Testis (tissue), 2 donors: ENCODE measurements at regions not wholly inside any gene's neighbourhood (a gene's known extent, or its start where the extent isn't known, plus 50 kb on each side); places are given as distances from the start of the nearest gene placed in this dataset.

Source experiments
- DNase-seq: peaks from one replicate; pipeline ENCODE4 v3.0.0-alpha.2; 2019
- H3K27ac ChIP-seq, 2 donors: fragments of 200-600 bp; sonication (generic); one replicate each; pipeline ENCODE4 v1.5.1; 2019
- H3K27me3 ChIP-seq: fragments of 200-600 bp; sonication (generic); one replicate; pipeline ENCODE4 v1.5.1; 2019
- H3K36me3 ChIP-seq: fragments of 200-600 bp; sonication (generic); one replicate; pipeline ENCODE4 v1.5.1; 2017; ENCODE audit warnings: low read depth; ENCODE audit errors: missing control alignments
- H3K4me1 ChIP-seq: fragments of 200-600 bp; sonication (generic); one replicate; pipeline ENCODE4 v1.5.1; 2019
- H3K4me3 ChIP-seq, 2 donors: fragments of 200-600 bp; sonication (generic); one replicate each; pipeline ENCODE4 v1.5.1; 2017 to 2019
- H3K9me3 ChIP-seq: fragments of 200-600 bp; sonication (generic); one replicate; pipeline ENCODE4 v1.5.1; 2017
- POLR2A ChIP-seq: fragments of 450-650 bp; IDR thresholded peaks from one replicate; pipeline ENCODE4 v1.6.1; 2017; ENCODE audit warnings: antibody characterized with exemption, mild to moderate bottlenecking, moderate library complexity
- WGBS, 2 donors: methylation state at CpG; one replicate each; pipeline ENCODE4 v1.1.5; 2018; 5-methylcytosine and 5-hydroxymethylcytosine counted together
- intact Hi-C: fragments of 100-400 bp; cut with DNase I; formaldehyde crosslinking; loops from one replicate; pipeline ENCODE4 v1.15.1; 2023; ENCODE audit warnings: low total_unique reads
- TF ChIP-seq, protein P1 (sequence below), 3 experiments: fragments of 450-650 bp in 2 of 3; fragments of 200-600 bp in 1 of 3; sonication (generic) in 1 of 3; IDR thresholded peaks; one replicate each; pipeline ENCODE4 v1.5.1; 2016 to 2019; ENCODE audit warnings: antibody characterized with exemption in 3 of 3, mild to moderate bottlenecking in 2 of 3, moderate library complexity in 1 of 3

DNA sequence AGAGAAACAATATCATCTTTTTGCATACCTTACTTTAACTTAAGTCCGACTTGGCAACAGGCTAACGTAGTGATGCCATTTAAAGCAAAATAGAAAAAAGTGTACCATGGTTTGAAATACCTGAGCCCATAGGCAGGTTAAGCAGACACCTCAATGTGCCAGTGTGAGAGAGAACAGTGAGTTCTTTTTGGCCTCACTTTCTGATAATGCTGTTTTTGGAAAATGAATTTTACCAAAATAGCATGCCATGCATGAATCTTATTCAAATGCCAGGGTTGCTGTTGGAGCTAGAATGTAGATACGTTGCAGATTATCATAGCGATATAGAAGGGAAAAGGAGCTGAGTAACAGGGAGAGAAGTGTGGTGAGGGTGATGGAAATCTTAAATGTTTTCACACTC, 170.2 kb downstream of the OTOR start:
- no peak for DNase-seq
- TF ChIP-seq POLR2A = no peak
- TF ChIP-seq, protein P1, sequence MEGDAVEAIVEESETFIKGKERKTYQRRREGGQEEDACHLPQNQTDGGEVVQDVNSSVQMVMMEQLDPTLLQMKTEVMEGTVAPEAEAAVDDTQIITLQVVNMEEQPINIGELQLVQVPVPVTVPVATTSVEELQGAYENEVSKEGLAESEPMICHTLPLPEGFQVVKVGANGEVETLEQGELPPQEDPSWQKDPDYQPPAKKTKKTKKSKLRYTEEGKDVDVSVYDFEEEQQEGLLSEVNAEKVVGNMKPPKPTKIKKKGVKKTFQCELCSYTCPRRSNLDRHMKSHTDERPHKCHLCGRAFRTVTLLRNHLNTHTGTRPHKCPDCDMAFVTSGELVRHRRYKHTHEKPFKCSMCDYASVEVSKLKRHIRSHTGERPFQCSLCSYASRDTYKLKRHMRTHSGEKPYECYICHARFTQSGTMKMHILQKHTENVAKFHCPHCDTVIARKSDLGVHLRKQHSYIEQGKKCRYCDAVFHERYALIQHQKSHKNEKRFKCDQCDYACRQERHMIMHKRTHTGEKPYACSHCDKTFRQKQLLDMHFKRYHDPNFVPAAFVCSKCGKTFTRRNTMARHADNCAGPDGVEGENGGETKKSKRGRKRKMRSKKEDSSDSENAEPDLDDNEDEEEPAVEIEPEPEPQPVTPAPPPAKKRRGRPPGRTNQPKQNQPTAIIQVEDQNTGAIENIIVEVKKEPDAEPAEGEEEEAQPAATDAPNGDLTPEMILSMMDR (IDR thresholded peaks at IDR 0.05) = no peak
- intact Hi-C loops = no loop called here
- H3K27ac ChIP-seq = no peak overlapping the region
- H3K36me3 ChIP-seq = no peaks in the 10 kb centered on the region
- H3K9me3 ChIP-seq = no peaks in the 10 kb centered on the region
- no peaks in the 10 kb centered on the region for H3K4me1 ChIP-seq
- no peak overlapping the region for H3K4me3 ChIP-seq
- H3K27me3 ChIP-seq = no peaks in the 10 kb centered on the region
- 91 to 95% methylated on average over 4 of the region's 4 CpGs for WGBS, 2 donors

DNA sequence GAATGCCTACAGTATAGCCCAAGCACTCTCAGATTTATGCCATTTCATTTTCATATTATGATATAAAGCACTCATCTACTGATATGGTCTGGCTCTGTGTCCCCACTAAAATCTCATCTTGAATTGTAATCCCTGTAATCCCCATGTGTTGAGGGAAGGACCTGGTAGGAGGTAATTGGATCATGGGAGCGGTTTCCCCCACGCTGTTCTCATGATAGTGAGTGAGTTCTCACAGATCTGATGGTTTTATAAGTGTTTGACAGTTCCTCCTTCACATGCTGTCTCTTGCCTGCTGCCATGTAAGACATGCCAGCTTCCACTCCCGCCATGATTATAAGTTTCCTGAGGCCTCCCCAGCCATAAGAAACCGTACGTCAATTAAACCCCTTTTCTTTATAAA, 171.7 kb downstream of the OTOR start:
- H3K4me1 ChIP-seq = no peaks in the 10 kb centered on the region
- no peaks in the 10 kb centered on the region for H3K27me3 ChIP-seq
- no peaks in the 10 kb centered on the region for H3K9me3 ChIP-seq
- intact Hi-C loops = no loop called here
- H3K27ac ChIP-seq = no peak overlapping the region
- WGBS, 2 donors = 77% methylated on average over 5 of the region's 5 CpGs
- no peaks in the 10 kb centered on the region for H3K36me3 ChIP-seq
- no peak for DNase-seq
- TF ChIP-seq, protein P1 (IDR thresholded peaks at IDR 0.05) = no peak
- TF ChIP-seq POLR2A = no peak
- H3K4me3 ChIP-seq = no peak overlapping the region

DNA sequence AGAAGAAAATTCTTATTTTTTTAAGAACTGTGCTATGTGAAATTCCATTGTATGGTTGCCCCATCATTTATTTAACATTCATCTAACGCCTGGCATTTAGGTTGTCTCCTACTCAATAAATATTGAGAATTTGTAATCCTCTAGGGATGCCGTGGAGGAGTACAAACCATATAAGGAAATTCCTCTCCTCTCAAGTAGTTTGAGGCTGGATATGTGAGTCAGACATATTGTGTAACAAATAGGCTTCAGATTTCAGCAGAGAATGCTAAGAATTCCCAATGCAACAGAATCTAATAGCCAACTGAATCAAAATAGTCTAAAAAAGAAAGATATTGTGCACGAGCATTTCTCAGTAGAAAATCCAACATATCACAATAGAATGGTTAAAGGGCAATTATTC, 174.7 kb downstream of the OTOR start:
- no peaks in the 10 kb centered on the region for H3K9me3 ChIP-seq
- H3K27me3 ChIP-seq = no peaks in the 10 kb centered on the region
- intact Hi-C loops = no loop called here
- no peak overlapping the region for H3K4me3 ChIP-seq
- TF ChIP-seq, protein P1 (IDR thresholded peaks at IDR 0.05) = no peak
- TF ChIP-seq POLR2A = no peak
- H3K36me3 ChIP-seq = no peaks in the 10 kb centered on the region
- H3K4me1 ChIP-seq = no peaks in the 10 kb centered on the region
- 47 to 56% methylated on average over 3 of the region's 3 CpGs for WGBS, 2 donors
- H3K27ac ChIP-seq = no peak overlapping the region
- DNase-seq = no peak

DNA sequence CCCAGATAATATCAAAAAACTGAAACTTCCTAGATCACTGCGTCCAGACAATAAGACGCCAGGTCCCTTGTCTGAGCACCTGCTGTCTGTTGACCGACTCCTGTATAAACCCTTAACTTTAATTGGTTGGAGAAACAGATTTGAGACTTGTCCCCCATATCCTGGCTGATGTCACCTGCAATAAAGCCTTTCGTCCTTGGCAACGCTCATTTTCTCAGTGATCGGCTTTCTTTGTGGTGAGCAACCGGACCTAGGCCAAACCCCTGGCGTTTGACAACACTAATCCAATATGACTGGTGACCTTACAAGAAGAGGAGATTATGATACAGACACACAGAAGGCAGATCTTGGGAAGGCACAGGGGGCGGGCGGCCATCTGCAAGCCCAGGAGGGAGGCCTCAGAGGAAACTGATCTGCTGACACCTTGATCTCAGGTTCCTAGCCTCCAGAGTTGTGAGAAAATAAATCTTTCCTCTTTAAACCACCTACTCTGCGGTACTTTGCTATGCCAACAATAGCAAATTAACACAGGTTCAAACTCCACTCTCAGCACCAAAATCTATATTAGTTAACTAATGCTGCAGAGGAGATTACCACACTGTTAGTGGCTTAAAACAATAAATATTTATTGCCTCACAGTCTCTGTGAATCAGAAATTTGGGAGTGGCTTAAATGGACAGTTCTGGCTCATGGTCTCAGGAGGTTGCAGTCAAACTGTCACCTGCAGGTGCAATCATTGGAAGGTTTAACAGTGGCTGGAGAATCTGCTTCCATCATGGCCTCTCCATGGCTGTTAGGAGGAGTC, 178.7 kb downstream of the OTOR start:
- Histone ChIP-seq H3K9me3 (no peaks in the 10 kb centered on the region), H3K36me3 (no peaks in the 10 kb centered on the region), H3K4me3 (no peak overlapping the region), H3K27me3 (no peaks in the 10 kb centered on the region), H3K4me1 (no peaks in the 10 kb centered on the region), H3K27ac (no peak overlapping the region)
- intact Hi-C loops = no loop called here
- TF ChIP-seq, protein P1 (IDR thresholded peaks at IDR 0.05) = no peak
- no peak for TF ChIP-seq POLR2A
- 87 to 93% methylated on average over 11 of the region's 11 CpGs for WGBS, 2 donors
- no peak for DNase-seq

DNA sequence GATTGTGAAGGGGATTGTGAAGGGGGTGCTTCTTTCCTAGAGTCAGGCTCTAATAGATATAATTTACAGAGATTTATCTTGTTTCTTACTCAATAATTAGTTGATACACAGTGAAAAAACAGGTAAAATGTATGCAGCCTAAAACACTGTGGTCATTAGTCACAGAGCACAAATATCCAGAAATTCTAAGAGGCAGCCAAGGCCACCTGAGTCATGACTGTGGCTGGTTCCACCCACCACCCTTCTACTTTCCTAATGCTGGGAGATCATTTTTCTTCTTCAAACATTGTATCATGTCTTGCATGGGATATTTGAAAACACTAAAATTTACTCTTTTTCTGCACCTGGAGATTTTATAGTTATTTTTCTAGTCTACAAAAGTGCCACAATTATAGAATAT, 181.6 kb downstream of the OTOR start:
- no peaks in the 10 kb centered on the region for H3K36me3 ChIP-seq
- TF ChIP-seq, protein P1 (IDR thresholded peaks at IDR 0.05) = no peak
- no peak for TF ChIP-seq POLR2A
- no peak for DNase-seq
- H3K4me1 ChIP-seq = no peaks in the 10 kb centered on the region
- H3K27me3 ChIP-seq = no peaks in the 10 kb centered on the region
- intact Hi-C loops = no loop called here
- no peak overlapping the region for H3K4me3 ChIP-seq
- no peak overlapping the region for H3K27ac ChIP-seq
- no peaks in the 10 kb centered on the region for H3K9me3 ChIP-seq
